HEK293T (cell line): ENCODE measurements at regions not wholly inside any gene's neighbourhood (a gene's known extent, or its start where the extent isn't known, plus 50 kb on each side); places are given as distances from the start of the nearest gene placed in this dataset.

Source experiments
- ARNT ChIP-seq: fragments of 450-650 bp; IDR thresholded peaks from 2 replicates; pipeline ENCODE4 v1.6.1; 2017; ENCODE audit warnings: mild to moderate bottlenecking
- BHLHE40 ChIP-seq: fragments of 450-650 bp; IDR thresholded peaks from 2 replicates; pipeline ENCODE4 v1.6.1; 2016; ENCODE audit warnings: mild to moderate bottlenecking, moderate library complexity, borderline replicate concordance
- CTBP1 ChIP-seq: fragments of 450-650 bp; IDR thresholded peaks from 2 replicates; pipeline ENCODE4 v1.6.1; 2016; ENCODE audit warnings: borderline replicate concordance
- ELF4 ChIP-seq: fragments of 450-650 bp; IDR thresholded peaks from 2 replicates; pipeline ENCODE4 v1.6.1; 2017; ENCODE audit warnings: antibody characterized with exemption
- FOXA1 ChIP-seq: fragments of 450-650 bp; IDR thresholded peaks from 2 replicates; pipeline ENCODE4 v1.6.1; 2016; ENCODE audit warnings: mild to moderate bottlenecking
- FOXK2 ChIP-seq: fragments of 450-650 bp; IDR thresholded peaks from 2 replicates; pipeline ENCODE4 v1.6.1; 2016; ENCODE audit warnings: mild to moderate bottlenecking
- HDGF ChIP-seq: fragments of 450-650 bp; IDR thresholded peaks from 2 replicates; pipeline ENCODE4 v1.6.1; 2017; ENCODE audit warnings: antibody characterized with exemption, borderline replicate concordance
- LEF1 ChIP-seq: fragments of 450-650 bp; IDR thresholded peaks from 2 replicates; pipeline ENCODE4 v1.6.1; 2017; ENCODE audit warnings: mild to moderate bottlenecking, borderline replicate concordance
- SP1 ChIP-seq: fragments of 450-650 bp; IDR thresholded peaks from 2 replicates; pipeline ENCODE4 v1.6.1; 2017
- SUZ12 ChIP-seq: fragments of 450-650 bp; IDR thresholded peaks from 2 replicates; pipeline ENCODE4 v1.6.1; 2016; ENCODE audit warnings: mild to moderate bottlenecking
- TARDBP ChIP-seq: fragments of 450-650 bp; IDR thresholded peaks from 2 replicates; pipeline ENCODE4 v1.6.1; 2016

GRCh38 chr6:133042550-133043120 is 198.5 kb upstream of the EYA4 start:
- no peak for TF ChIP-seq FOXK2
- no peak for TF ChIP-seq LEF1
- TF ChIP-seq BHLHE40: no peak
- no peak for TF ChIP-seq SP1
- no peak for TF ChIP-seq HDGF
- no peak for TF ChIP-seq FOXA1
- TF ChIP-seq TARDBP: no peak
- no peak for TF ChIP-seq ELF4
- no peak for TF ChIP-seq CTBP1
- TF ChIP-seq SUZ12: no peak
- no peak for TF ChIP-seq ARNT
